PC-3 (cell line): ENCODE measurements at regions not wholly inside any gene's neighbourhood (a gene's known extent, or its start where the extent isn't known, plus 50 kb on each side); places are given as distances from the start of the nearest gene placed in this dataset.

ENCODE experiments used
- EZH2 ChIP-seq: fragments of 300-600 bp; sonication (generic); IDR thresholded peaks from one replicate; pipeline ENCODE4 v1.6.1; 2017; ENCODE audit warnings: antibody characterized with exemption, mild to moderate bottlenecking, low read length; ENCODE audit not compliant: unreplicated experiment
- EZH2phosphoT487 ChIP-seq: fragments of 300-600 bp; sonication (generic); IDR thresholded peaks from 2 replicates; pipeline ENCODE4 v1.6.1; 2018; ENCODE audit warnings: mild to moderate bottlenecking, antibody characterized with exemption, low read length, borderline replicate concordance
- TF ChIP-seq, protein P1 (sequence below): fragments of 300-600 bp; sonication (generic); conservative IDR thresholded peaks from 2 replicates; pipeline ENCODE4 v1.5.1; 2017; ENCODE audit warnings: antibody characterized with exemption, low read depth, mild to moderate bottlenecking, low read length

GRCh38 chr2:136359121-136359965, 241.4 kb upstream of the CXCR4 start:
- TF ChIP-seq, protein P1, sequence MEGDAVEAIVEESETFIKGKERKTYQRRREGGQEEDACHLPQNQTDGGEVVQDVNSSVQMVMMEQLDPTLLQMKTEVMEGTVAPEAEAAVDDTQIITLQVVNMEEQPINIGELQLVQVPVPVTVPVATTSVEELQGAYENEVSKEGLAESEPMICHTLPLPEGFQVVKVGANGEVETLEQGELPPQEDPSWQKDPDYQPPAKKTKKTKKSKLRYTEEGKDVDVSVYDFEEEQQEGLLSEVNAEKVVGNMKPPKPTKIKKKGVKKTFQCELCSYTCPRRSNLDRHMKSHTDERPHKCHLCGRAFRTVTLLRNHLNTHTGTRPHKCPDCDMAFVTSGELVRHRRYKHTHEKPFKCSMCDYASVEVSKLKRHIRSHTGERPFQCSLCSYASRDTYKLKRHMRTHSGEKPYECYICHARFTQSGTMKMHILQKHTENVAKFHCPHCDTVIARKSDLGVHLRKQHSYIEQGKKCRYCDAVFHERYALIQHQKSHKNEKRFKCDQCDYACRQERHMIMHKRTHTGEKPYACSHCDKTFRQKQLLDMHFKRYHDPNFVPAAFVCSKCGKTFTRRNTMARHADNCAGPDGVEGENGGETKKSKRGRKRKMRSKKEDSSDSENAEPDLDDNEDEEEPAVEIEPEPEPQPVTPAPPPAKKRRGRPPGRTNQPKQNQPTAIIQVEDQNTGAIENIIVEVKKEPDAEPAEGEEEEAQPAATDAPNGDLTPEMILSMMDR: no peak
- TF ChIP-seq EZH2phosphoT487 (no peak), EZH2 (no peak)
